Stimulated activated memory B cell treated with anti-CD40 and anti-IgM and Interleukin-4, amounts not matched to agents 10 μg/mL and 1 μg/mL and 100 μg/mL, for 72 hours (primary cell): ENCODE measurements at regions not wholly inside any gene's neighbourhood (a gene's known extent, or its start where the extent isn't known, plus 50 kb on each side); places are given as distances from the start of the nearest gene placed in this dataset.
"Not testable (repeated sequence)": the region's sequence is repeated elsewhere in the genome, so short reads cannot be mapped to it uniquely, and the experiment has no call there.

Source experiments
- ATAC-seq: fragments of 150-1000 bp; cut with Tn5 transposase; 2 replicates; pipeline ENCODE4 v1.10.0; 2021
- H3K27ac Mint-ChIP-seq: one replicate; pipeline ENCODE4 v1.8.0; 2022; ENCODE audit warnings: mild to moderate bottlenecking, mixed read lengths
- H3K27me3 Mint-ChIP-seq: one replicate; pipeline ENCODE4 v1.8.0; 2022; ENCODE audit warnings: mixed read lengths
- H3K36me3 Mint-ChIP-seq: one replicate; pipeline ENCODE4 v1.8.0; 2022; ENCODE audit warnings: mixed read lengths
- H3K4me1 Mint-ChIP-seq: one replicate; pipeline ENCODE4 v1.8.0; 2022; ENCODE audit warnings: mixed read lengths
- H3K4me3 Mint-ChIP-seq: one replicate; pipeline ENCODE4 v1.8.0; 2022; ENCODE audit warnings: mild to moderate bottlenecking, moderate library complexity, mixed read lengths
- H3K9me3 Mint-ChIP-seq: one replicate; pipeline ENCODE4 v1.8.0; 2022; ENCODE audit warnings: mixed read lengths

- H3K9me3 Mint-ChIP-seq = peaks cover 2% of the 10 kb centered on the region
- H3K36me3 Mint-ChIP-seq = no peaks in the 10 kb centered on the region
- H3K4me1 Mint-ChIP-seq = no peaks in the 10 kb centered on the region
- ATAC-seq = no peak
- H3K4me3 Mint-ChIP-seq = no peak overlapping the region
- no peaks in the 10 kb centered on the region for H3K27me3 Mint-ChIP-seq
- no peak overlapping the region for H3K27ac Mint-ChIP-seq
Measured at GRCh38 chr3:176087066-176087697, 1110.1 kb downstream of the TBL1XR1 start.

GRCh38 chr3:176079785-176080184 is 1117.5 kb downstream of the TBL1XR1 start:
- Mint-ChIP-seq H3K4me3 (no peak overlapping the region), H3K36me3 (no peaks in the 10 kb centered on the region), H3K4me1 (no peaks in the 10 kb centered on the region), H3K27me3 (no peaks in the 10 kb centered on the region), H3K9me3 (peaks cover 13% of the 10 kb centered on the region), H3K27ac (no peak overlapping the region)
- no peak for ATAC-seq

GRCh38 chr3:176078906-176079305 is 1118.4 kb downstream of the TBL1XR1 start:
- H3K36me3 Mint-ChIP-seq = no peaks in the 10 kb centered on the region
- peaks cover 13% of the 10 kb centered on the region for H3K9me3 Mint-ChIP-seq
- no peak overlapping the region for H3K4me3 Mint-ChIP-seq
- no peak for ATAC-seq
- H3K27me3 Mint-ChIP-seq = no peaks in the 10 kb centered on the region
- no peaks in the 10 kb centered on the region for H3K4me1 Mint-ChIP-seq
- no peak overlapping the region for H3K27ac Mint-ChIP-seq

GRCh38 chr3:176075491-176075890 is 1121.8 kb downstream of the TBL1XR1 start:
- Mint-ChIP-seq H3K27ac (no peak overlapping the region), H3K9me3 (peaks cover 13% of the 10 kb centered on the region), H3K27me3 (no peaks in the 10 kb centered on the region), H3K4me3 (no peak overlapping the region), H3K4me1 (no peaks in the 10 kb centered on the region), H3K36me3 (no peaks in the 10 kb centered on the region)
- ATAC-seq = no peak

GRCh38 chr3:176075046-176075445 is 1122.2 kb downstream of the TBL1XR1 start:
- Mint-ChIP-seq H3K27me3 (no peaks in the 10 kb centered on the region), H3K27ac (no peak overlapping the region), H3K36me3 (no peaks in the 10 kb centered on the region), H3K9me3 (peaks cover 9% of the 10 kb centered on the region), H3K4me3 (no peak overlapping the region), H3K4me1 (no peaks in the 10 kb centered on the region)
- ATAC-seq = no peak

GRCh38 chr3:176074096-176074495 is 1123.2 kb downstream of the TBL1XR1 start:
- Mint-ChIP-seq H3K4me1 (no peaks in the 10 kb centered on the region), H3K27ac (no peak overlapping the region), H3K36me3 (no peaks in the 10 kb centered on the region), H3K27me3 (no peaks in the 10 kb centered on the region), H3K9me3 (peaks cover 8% of the 10 kb centered on the region), H3K4me3 (no peak overlapping the region)
- ATAC-seq = no peak

- peaks cover 5% of the 10 kb centered on the region for H3K9me3 Mint-ChIP-seq
- ATAC-seq = no peak
- no peaks in the 10 kb centered on the region for H3K4me1 Mint-ChIP-seq
- H3K27me3 Mint-ChIP-seq = no peaks in the 10 kb centered on the region
- no peak overlapping the region for H3K4me3 Mint-ChIP-seq
- H3K27ac Mint-ChIP-seq = no peak overlapping the region
- H3K36me3 Mint-ChIP-seq = no peaks in the 10 kb centered on the region
Measured at GRCh38 chr3:176071943-176072342, 1125.3 kb downstream of the TBL1XR1 start.

- Mint-ChIP-seq H3K4me3 (no peak overlapping the region), H3K9me3 (no peaks in the 10 kb centered on the region), H3K36me3 (no peaks in the 10 kb centered on the region), H3K27ac (no peak overlapping the region), H3K27me3 (no peaks in the 10 kb centered on the region), H3K4me1 (no peaks in the 10 kb centered on the region)
- peak; percentile 8 for ATAC-seq
Measured at GRCh38 chr3:176068750-176069149, 1128.5 kb downstream of the TBL1XR1 start.

- ATAC-seq = no peak
- no peak overlapping the region for H3K27ac Mint-ChIP-seq
- no peaks in the 10 kb centered on the region for H3K27me3 Mint-ChIP-seq
Measured at GRCh38 chr3:176058856-176059255, 1138.4 kb downstream of the TBL1XR1 start.

GRCh38 chr3:176055836-176056235 is 1141.4 kb downstream of the TBL1XR1 start:
- Mint-ChIP-seq H3K4me3 (no peak overlapping the region), H3K27me3 (no peaks in the 10 kb centered on the region), H3K9me3 (no peaks in the 10 kb centered on the region), H3K36me3 (no peaks in the 10 kb centered on the region), H3K4me1 (no peaks in the 10 kb centered on the region), H3K27ac (no peak overlapping the region)
- no peak for ATAC-seq

More at GRCh38 chr3:176058856-176059255, 1138.4 kb downstream of the TBL1XR1 start:
- H3K36me3 Mint-ChIP-seq = no peaks in the 10 kb centered on the region
- no peak overlapping the region for H3K4me3 Mint-ChIP-seq
- no peaks in the 10 kb centered on the region for H3K9me3 Mint-ChIP-seq
- H3K4me1 Mint-ChIP-seq = no peaks in the 10 kb centered on the region

- no peaks in the 10 kb centered on the region for H3K4me1 Mint-ChIP-seq
- no peaks in the 10 kb centered on the region for H3K36me3 Mint-ChIP-seq
- ATAC-seq = no peak
- H3K9me3 Mint-ChIP-seq = no peaks in the 10 kb centered on the region
- H3K4me3 Mint-ChIP-seq = no peak overlapping the region
- no peak overlapping the region for H3K27ac Mint-ChIP-seq
- no peaks in the 10 kb centered on the region for H3K27me3 Mint-ChIP-seq
Measured at GRCh38 chr3:176051766-176052165, 1145.5 kb downstream of the TBL1XR1 start.

- Mint-ChIP-seq H3K9me3 (no peaks in the 10 kb centered on the region), H3K27me3 (no peaks in the 10 kb centered on the region), H3K4me1 (no peaks in the 10 kb centered on the region), H3K36me3 (no peaks in the 10 kb centered on the region), H3K4me3 (no peak overlapping the region), H3K27ac (no peak overlapping the region)
- no peak for ATAC-seq
Measured at GRCh38 chr3:176046703-176047102, 1150.6 kb downstream of the TBL1XR1 start.

- H3K36me3 Mint-ChIP-seq = no peaks in the 10 kb centered on the region
- ATAC-seq = no peak
- no peaks in the 10 kb centered on the region for H3K9me3 Mint-ChIP-seq
- H3K27me3 Mint-ChIP-seq = no peaks in the 10 kb centered on the region
- H3K4me3 Mint-ChIP-seq = no peak overlapping the region
- H3K4me1 Mint-ChIP-seq = no peaks in the 10 kb centered on the region
- no peak overlapping the region for H3K27ac Mint-ChIP-seq
Measured at GRCh38 chr3:176041812-176042211, 1155.5 kb downstream of the TBL1XR1 start.

GRCh38 chr3:176041185-176041584 is 1156.1 kb downstream of the TBL1XR1 start:
- no peaks in the 10 kb centered on the region for H3K4me1 Mint-ChIP-seq
- no peak overlapping the region for H3K4me3 Mint-ChIP-seq
- H3K27me3 Mint-ChIP-seq = no peaks in the 10 kb centered on the region
- no peaks in the 10 kb centered on the region for H3K9me3 Mint-ChIP-seq
- no peak overlapping the region for H3K27ac Mint-ChIP-seq
- ATAC-seq = no peak
- no peaks in the 10 kb centered on the region for H3K36me3 Mint-ChIP-seq

- Mint-ChIP-seq H3K27me3 (no peaks in the 10 kb centered on the region), H3K4me1 (no peaks in the 10 kb centered on the region), H3K4me3 (no peak overlapping the region), H3K9me3 (peaks cover 11% of the 10 kb centered on the region), H3K36me3 (no peaks in the 10 kb centered on the region), H3K27ac (no peak overlapping the region)
- ATAC-seq = no peak
Measured at GRCh38 chr3:176037636-176038035, 1159.6 kb downstream of the TBL1XR1 start.

- Mint-ChIP-seq H3K27me3 (no peaks in the 10 kb centered on the region), H3K36me3 (no peaks in the 10 kb centered on the region), H3K27ac (no peak overlapping the region), H3K4me1 (no peaks in the 10 kb centered on the region), H3K9me3 (peaks cover 14% of the 10 kb centered on the region), H3K4me3 (no peak overlapping the region)
- no peak for ATAC-seq
Measured at GRCh38 chr3:176032043-176032442, 1165.2 kb downstream of the TBL1XR1 start.

- not testable (repeated sequence) for H3K4me1 Mint-ChIP-seq, H3K9me3 Mint-ChIP-seq, ATAC-seq, H3K36me3 Mint-ChIP-seq, H3K27me3 Mint-ChIP-seq, H3K27ac Mint-ChIP-seq, H3K4me3 Mint-ChIP-seq
Measured at GRCh38 chr3:176016203-176016602, 1157.1 kb downstream of the NAALADL2 start.
